HL-60 (cell line): ENCODE measurements at regions not wholly inside any gene's neighbourhood (a gene's known extent, or its start where the extent isn't known, plus 50 kb on each side); places are given as distances from the start of the nearest gene placed in this dataset.

Source experiments
- GABPA ChIP-seq: IDR thresholded peaks from 2 replicates; pipeline ENCODE4 v1.6.1; 2012; ENCODE audit warnings: low read depth
- POLR2AphosphoS5 ChIP-seq: IDR thresholded peaks from 2 replicates; pipeline ENCODE4 v1.6.1; 2012; ENCODE audit warnings: low read depth
- SPI1 ChIP-seq: IDR thresholded peaks from 2 replicates; pipeline ENCODE4 v1.6.1; 2012; ENCODE audit warnings: low read depth, mild to moderate bottlenecking, borderline replicate concordance
- TF ChIP-seq, protein P1 (sequence below): IDR thresholded peaks from one replicate; pipeline ENCODE4 v1.5.1; 2011; ENCODE audit warnings: low read length, control low read depth, inconsistent platforms; ENCODE audit not compliant: insufficient read depth
- TF ChIP-seq, protein P2 (sequence below): IDR thresholded peaks from 2 replicates; pipeline ENCODE4 v1.6.1; 2012; ENCODE audit warnings: low read depth; ENCODE audit not compliant: insufficient replicate concordance

DNA sequence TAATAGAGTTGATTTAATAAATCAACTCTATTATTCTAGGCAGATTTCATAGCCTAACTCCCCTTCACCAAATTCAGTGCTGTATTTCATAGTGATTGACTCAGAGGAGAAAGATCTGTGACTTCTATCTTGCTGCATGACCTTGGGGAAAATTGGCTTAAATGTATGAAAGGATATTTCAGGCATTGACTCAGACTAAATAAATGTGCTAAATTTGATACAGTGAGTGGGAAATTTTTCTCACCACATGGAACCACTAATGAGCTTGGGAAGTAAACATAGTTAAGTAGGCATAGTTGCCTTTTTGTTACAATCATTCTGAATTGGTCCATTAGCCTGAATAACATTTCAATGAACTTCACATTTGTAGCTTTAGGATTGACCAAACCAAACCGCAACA, 89.0 kb upstream of the PRPS1L1 start:
- TF ChIP-seq, protein P1, sequence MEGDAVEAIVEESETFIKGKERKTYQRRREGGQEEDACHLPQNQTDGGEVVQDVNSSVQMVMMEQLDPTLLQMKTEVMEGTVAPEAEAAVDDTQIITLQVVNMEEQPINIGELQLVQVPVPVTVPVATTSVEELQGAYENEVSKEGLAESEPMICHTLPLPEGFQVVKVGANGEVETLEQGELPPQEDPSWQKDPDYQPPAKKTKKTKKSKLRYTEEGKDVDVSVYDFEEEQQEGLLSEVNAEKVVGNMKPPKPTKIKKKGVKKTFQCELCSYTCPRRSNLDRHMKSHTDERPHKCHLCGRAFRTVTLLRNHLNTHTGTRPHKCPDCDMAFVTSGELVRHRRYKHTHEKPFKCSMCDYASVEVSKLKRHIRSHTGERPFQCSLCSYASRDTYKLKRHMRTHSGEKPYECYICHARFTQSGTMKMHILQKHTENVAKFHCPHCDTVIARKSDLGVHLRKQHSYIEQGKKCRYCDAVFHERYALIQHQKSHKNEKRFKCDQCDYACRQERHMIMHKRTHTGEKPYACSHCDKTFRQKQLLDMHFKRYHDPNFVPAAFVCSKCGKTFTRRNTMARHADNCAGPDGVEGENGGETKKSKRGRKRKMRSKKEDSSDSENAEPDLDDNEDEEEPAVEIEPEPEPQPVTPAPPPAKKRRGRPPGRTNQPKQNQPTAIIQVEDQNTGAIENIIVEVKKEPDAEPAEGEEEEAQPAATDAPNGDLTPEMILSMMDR: no peak
- TF ChIP-seq, protein P2, sequence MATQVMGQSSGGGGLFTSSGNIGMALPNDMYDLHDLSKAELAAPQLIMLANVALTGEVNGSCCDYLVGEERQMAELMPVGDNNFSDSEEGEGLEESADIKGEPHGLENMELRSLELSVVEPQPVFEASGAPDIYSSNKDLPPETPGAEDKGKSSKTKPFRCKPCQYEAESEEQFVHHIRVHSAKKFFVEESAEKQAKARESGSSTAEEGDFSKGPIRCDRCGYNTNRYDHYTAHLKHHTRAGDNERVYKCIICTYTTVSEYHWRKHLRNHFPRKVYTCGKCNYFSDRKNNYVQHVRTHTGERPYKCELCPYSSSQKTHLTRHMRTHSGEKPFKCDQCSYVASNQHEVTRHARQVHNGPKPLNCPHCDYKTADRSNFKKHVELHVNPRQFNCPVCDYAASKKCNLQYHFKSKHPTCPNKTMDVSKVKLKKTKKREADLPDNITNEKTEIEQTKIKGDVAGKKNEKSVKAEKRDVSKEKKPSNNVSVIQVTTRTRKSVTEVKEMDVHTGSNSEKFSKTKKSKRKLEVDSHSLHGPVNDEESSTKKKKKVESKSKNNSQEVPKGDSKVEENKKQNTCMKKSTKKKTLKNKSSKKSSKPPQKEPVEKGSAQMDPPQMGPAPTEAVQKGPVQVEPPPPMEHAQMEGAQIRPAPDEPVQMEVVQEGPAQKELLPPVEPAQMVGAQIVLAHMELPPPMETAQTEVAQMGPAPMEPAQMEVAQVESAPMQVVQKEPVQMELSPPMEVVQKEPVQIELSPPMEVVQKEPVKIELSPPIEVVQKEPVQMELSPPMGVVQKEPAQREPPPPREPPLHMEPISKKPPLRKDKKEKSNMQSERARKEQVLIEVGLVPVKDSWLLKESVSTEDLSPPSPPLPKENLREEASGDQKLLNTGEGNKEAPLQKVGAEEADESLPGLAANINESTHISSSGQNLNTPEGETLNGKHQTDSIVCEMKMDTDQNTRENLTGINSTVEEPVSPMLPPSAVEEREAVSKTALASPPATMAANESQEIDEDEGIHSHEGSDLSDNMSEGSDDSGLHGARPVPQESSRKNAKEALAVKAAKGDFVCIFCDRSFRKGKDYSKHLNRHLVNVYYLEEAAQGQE: no peak
- TF ChIP-seq POLR2AphosphoS5: no peak
- TF ChIP-seq SPI1: no peak
- TF ChIP-seq GABPA: no peak
